ENCODE measurements at regions not wholly inside any gene's neighbourhood (a gene's known extent, or its start where the extent isn't known, plus 50 kb on each side); places are given as distances from the start of the nearest gene placed in this dataset.

- Histone ChIP-seq H3K36me3 (ENCODE audit: control insufficient read depth in 4 of 4, insufficient read depth in 3 of 4, low read depth in 1 of 4, low read length in 3 of 4) (no peaks in the 10 kb centered on the region), H3K4me1 (ENCODE audit: control insufficient read depth in 4 of 4, insufficient read depth in 4 of 4, low read length in 3 of 4) (no peaks in the 10 kb centered on the region), H3K27me3 (ENCODE audit: control insufficient read depth in 4 of 4, insufficient read depth in 4 of 4, low read length in 3 of 4) (no peaks in the 10 kb centered on the region), H3K27ac (ENCODE audit: low read depth in 1 of 2, low read length in 2 of 2) (no peak overlapping the region), H3K9ac (ENCODE audit: low read depth in 1 of 2, low read length in 2 of 2) (no peak overlapping the region), H3K9me3 (ENCODE audit: control insufficient read depth in 4 of 4, low read length in 3 of 4) (no peaks in the 10 kb centered on the region), H3K4me3 (ENCODE audit: low read depth in 1 of 3, low read length in 3 of 3) (no peak overlapping the region)
- DNase-seq (ENCODE audit: low spot score): no peak
- TF ChIP-seq HNF4G (IDR thresholded peaks at IDR 0.05) (no peak), MAX (IDR thresholded peaks at IDR 0.05) (no peak), JUND (IDR thresholded peaks at IDR 0.05) (no peak), REST (IDR thresholded peaks at IDR 0.05) (no peak), SP1 (IDR thresholded peaks at IDR 0.05) (no peak), ATF3 (IDR thresholded peaks at IDR 0.05) (no peak), RXRA (IDR thresholded peaks at IDR 0.05) (no peak), NR2F2 (IDR thresholded peaks at IDR 0.05) (no peak)
- WGBS: 88% methylated on average over 1 of the region's 1 CpG
These were observed 215.1 kb upstream of the BLID start for GRCh38 chr11:122331079-122331478.

- 88% methylated on average over 5 of the region's 5 CpGs for WGBS
- Histone ChIP-seq H3K27ac (ENCODE audit: low read depth in 1 of 2, low read length in 2 of 2) (no peak overlapping the region), H3K4me3 (ENCODE audit: low read depth in 1 of 3, low read length in 3 of 3) (no peak overlapping the region), H3K27me3 (ENCODE audit: control insufficient read depth in 4 of 4, insufficient read depth in 4 of 4, low read length in 3 of 4) (no peaks in the 10 kb centered on the region), H3K4me1 (ENCODE audit: control insufficient read depth in 4 of 4, insufficient read depth in 4 of 4, low read length in 3 of 4) (no peaks in the 10 kb centered on the region), H3K9me3 (ENCODE audit: control insufficient read depth in 4 of 4, low read length in 3 of 4) (no peaks in the 10 kb centered on the region), H3K9ac (ENCODE audit: low read depth in 1 of 2, low read length in 2 of 2) (no peak overlapping the region), H3K36me3 (ENCODE audit: control insufficient read depth in 4 of 4, insufficient read depth in 3 of 4, low read depth in 1 of 4, low read length in 3 of 4) (no peaks in the 10 kb centered on the region)
- TF ChIP-seq FOXA2 (IDR thresholded peaks at IDR 0.05) (no peak), ZBTB33 (IDR thresholded peaks at IDR 0.05) (no peak), RAD21 (IDR thresholded peaks at IDR 0.05) (no peak), REST (IDR thresholded peaks at IDR 0.05) (no peak), HNF4A (conservative IDR thresholded peaks at IDR 0.05) (no peak), FOXA1 (IDR thresholded peaks at IDR 0.05) (no peak), TAF1 (conservative IDR thresholded peaks at IDR 0.05) (no peak), MAX (IDR thresholded peaks at IDR 0.05) (no peak), RXRA (IDR thresholded peaks at IDR 0.05) (no peak), CTCF (IDR thresholded peaks at IDR 0.05; ENCODE audit: low read depth, low read length, missing input control) (no peak), SP1 (IDR thresholded peaks at IDR 0.05) (no peak), EGR1 (IDR thresholded peaks at IDR 0.05; ENCODE audit: low read depth in 2 of 2) (no peak)
- DNase-seq (ENCODE audit: low spot score): no peak
These were observed 214.4 kb upstream of the BLID start for GRCh38 chr11:122330279-122330965.
